ENCODE measurements at regions not wholly inside any gene's neighbourhood (a gene's known extent, or its start where the extent isn't known, plus 50 kb on each side); places are given as distances from the start of the nearest gene placed in this dataset.

GRCh38 chr4:181418496-181418895, 824.7 kb upstream of the TENM3 start:
- CTCF ChIA-PET, result no interaction called here

GRCh38 chr4:181420950-181421349, 822.3 kb upstream of the TENM3 start:
- no peak for DNase-seq (ENCODE audit: low read depth, low spot score)
- CTCF ChIA-PET, result no interaction called here
- TF ChIP-seq TCF7L2 (IDR thresholded peaks at IDR 0.05; ENCODE audit: borderline replicate concordance, extremely low read depth, insufficient read depth, insufficient read length), result no peak
- TF ChIP-seq MAX (IDR thresholded peaks at IDR 0.05), result no peak
- no peak for TF ChIP-seq ATF3 (IDR thresholded peaks at IDR 0.05)
- no peak for TF ChIP-seq YY1 (IDR thresholded peaks at IDR 0.05; ENCODE audit: extremely low read depth, insufficient replicate concordance, low read depth, low read length)
- no peak for TF ChIP-seq ZFX (IDR thresholded peaks at IDR 0.05)
- TF ChIP-seq EGR1 (IDR thresholded peaks at IDR 0.05; ENCODE audit: low read depth), result no peak
- no peak for TF ChIP-seq POLR2AphosphoS5 (IDR thresholded peaks at IDR 0.05; ENCODE audit: low read depth, low read length)
- RAD21 ChIA-PET (ENCODE audit: low non-redundant PET in 1 of 2, low total read pairs in 2 of 2, uncharacterized antibody in 2 of 2, unreplicated experiment in 2 of 2), result no interaction called here
- no peaks in the 10 kb centered on the region for H3K36me3 ChIP-seq (ENCODE audit: control insufficient read depth in 1 of 2, insufficient read depth in 2 of 2, low read length in 2 of 2)
- ATAC-seq, result no peak
- H3K4me2 ChIP-seq (ENCODE audit: low read length), result no peak overlapping the region
- POLR2A ChIA-PET, result no interaction called here
- no peaks in the 10 kb centered on the region for H3K79me2 ChIP-seq (ENCODE audit: insufficient read depth, low read length)
- H4K20me1 ChIP-seq (ENCODE audit: insufficient read depth), result no peaks in the 10 kb centered on the region
- H3K9me3 ChIP-seq (ENCODE audit: control insufficient read depth in 1 of 2, insufficient read depth in 1 of 2, low read depth in 1 of 2, low read length in 2 of 2), result no peaks in the 10 kb centered on the region
- no peak overlapping the region for H2AFZ ChIP-seq (ENCODE audit: low read depth, low read length, poor library complexity, severe bottlenecking)
- no peaks in the 10 kb centered on the region; the same call in 1 of the 2 replicates for H3K27me3 ChIP-seq (ENCODE audit: insufficient read depth, low read length)
- no peak overlapping the region for H3K9ac ChIP-seq (ENCODE audit: low read length)
- intact Hi-C loops (cut with micrococcal nuclease), result no loop called here
- no peaks in the 10 kb centered on the region for H3K4me1 ChIP-seq (ENCODE audit: control insufficient read depth in 1 of 2, insufficient read depth in 2 of 2, low read length in 2 of 2)
- no peaks in the 10 kb centered on the region for H3K9me2 ChIP-seq (ENCODE audit: insufficient read depth)
- no TSS peak for BruUV-seq (replicated peaks)
- H3K27ac ChIP-seq (ENCODE audit: low read depth, low read length), result no peak overlapping the region
- no peak overlapping the region for H3K4me3 ChIP-seq (replicated peaks in 1 of 2; ENCODE audit: low read depth in 1 of 2, low read length in 2 of 2)

More at GRCh38 chr4:181418496-181418895, 824.7 kb upstream of the TENM3 start:
- no peak for DNase-seq (ENCODE audit: low read depth, low spot score)
- no TSS peak for BruUV-seq (replicated peaks)
- Histone ChIP-seq H3K9ac (ENCODE audit: low read length) (no peak overlapping the region), H3K27ac (ENCODE audit: low read depth, low read length) (no peak overlapping the region), H3K36me3 (ENCODE audit: control insufficient read depth in 1 of 2, insufficient read depth in 2 of 2, low read length in 2 of 2) (no peaks in the 10 kb centered on the region), H3K79me2 (ENCODE audit: insufficient read depth, low read length) (no peaks in the 10 kb centered on the region), H3K27me3 (ENCODE audit: insufficient read depth, low read length) (no peaks in the 10 kb centered on the region; the same call in 1 of the 2 replicates), H3K4me3 (replicated peaks in 1 of 2; ENCODE audit: low read depth in 1 of 2, low read length in 2 of 2) (no peak overlapping the region), H3K9me3 (ENCODE audit: control insufficient read depth in 1 of 2, insufficient read depth in 1 of 2, low read depth in 1 of 2, low read length in 2 of 2) (no peaks in the 10 kb centered on the region), H2AFZ (ENCODE audit: low read depth, low read length, poor library complexity, severe bottlenecking) (no peak overlapping the region), H3K4me2 (ENCODE audit: low read length) (no peak overlapping the region), H3K9me2 (ENCODE audit: insufficient read depth) (no peaks in the 10 kb centered on the region), H4K20me1 (ENCODE audit: insufficient read depth) (no peaks in the 10 kb centered on the region), H3K4me1 (ENCODE audit: control insufficient read depth in 1 of 2, insufficient read depth in 2 of 2, low read length in 2 of 2) (no peaks in the 10 kb centered on the region)
- ATAC-seq, result no peak
- TF ChIP-seq POLR2AphosphoS5 (IDR thresholded peaks at IDR 0.05; ENCODE audit: low read depth, low read length) (no peak), EZH2phosphoT487 (IDR thresholded peaks at IDR 0.05; ENCODE audit: borderline replicate concordance) (no peak), SRF (IDR thresholded peaks at IDR 0.05; ENCODE audit: low read depth) (no peak), SIN3A (IDR thresholded peaks at IDR 0.05; ENCODE audit: low read depth) (no peak)
- ChIA-PET POLR2A (no interaction called here), RAD21 (ENCODE audit: low non-redundant PET in 1 of 2, low total read pairs in 2 of 2, uncharacterized antibody in 2 of 2, unreplicated experiment in 2 of 2) (no interaction called here)
- intact Hi-C loops (cut with micrococcal nuclease), result no loop called here

Data from HCT116 (cell line).